ENCODE measurements at regions not wholly inside any gene's neighbourhood (a gene's known extent, or its start where the extent isn't known, plus 50 kb on each side); places are given as distances from the start of the nearest gene placed in this dataset.

GRCh38 chr2:34308140-34308539 is 709.0 kb upstream of the FAM98A start:
- Histone ChIP-seq H4K20me1 (ENCODE audit: control insufficient read depth, insufficient read depth, low read depth, low read length) (no peaks in the 10 kb centered on the region), H3K4me2 (ENCODE audit: low read length) (no peak overlapping the region), H3K79me2 (ENCODE audit: control insufficient read depth, low read length) (no peaks in the 10 kb centered on the region), H3K9me3 (ENCODE audit: control insufficient read depth, insufficient read depth, low read length) (no peaks in the 10 kb centered on the region), H3F3A (ENCODE audit: control insufficient read depth, insufficient read depth) (no peaks in the 10 kb centered on the region), H3K27ac (ENCODE audit: low read depth, low read length) (no peak overlapping the region), H3K4me3 (ENCODE audit: low read length) (no peak overlapping the region), H3K36me3 (ENCODE audit: control insufficient read depth, low read length) (no peaks in the 10 kb centered on the region), H3K9me2 (replicated peaks; ENCODE audit: control insufficient read depth, low read length) (no peaks in the 10 kb centered on the region), H3K27me3 (ENCODE audit: control insufficient read depth, low read length) (no peaks in the 10 kb centered on the region), H3K4me1 (ENCODE audit: control insufficient read depth, low read length) (no peaks in the 10 kb centered on the region)
- TF ChIP-seq, protein P1, sequence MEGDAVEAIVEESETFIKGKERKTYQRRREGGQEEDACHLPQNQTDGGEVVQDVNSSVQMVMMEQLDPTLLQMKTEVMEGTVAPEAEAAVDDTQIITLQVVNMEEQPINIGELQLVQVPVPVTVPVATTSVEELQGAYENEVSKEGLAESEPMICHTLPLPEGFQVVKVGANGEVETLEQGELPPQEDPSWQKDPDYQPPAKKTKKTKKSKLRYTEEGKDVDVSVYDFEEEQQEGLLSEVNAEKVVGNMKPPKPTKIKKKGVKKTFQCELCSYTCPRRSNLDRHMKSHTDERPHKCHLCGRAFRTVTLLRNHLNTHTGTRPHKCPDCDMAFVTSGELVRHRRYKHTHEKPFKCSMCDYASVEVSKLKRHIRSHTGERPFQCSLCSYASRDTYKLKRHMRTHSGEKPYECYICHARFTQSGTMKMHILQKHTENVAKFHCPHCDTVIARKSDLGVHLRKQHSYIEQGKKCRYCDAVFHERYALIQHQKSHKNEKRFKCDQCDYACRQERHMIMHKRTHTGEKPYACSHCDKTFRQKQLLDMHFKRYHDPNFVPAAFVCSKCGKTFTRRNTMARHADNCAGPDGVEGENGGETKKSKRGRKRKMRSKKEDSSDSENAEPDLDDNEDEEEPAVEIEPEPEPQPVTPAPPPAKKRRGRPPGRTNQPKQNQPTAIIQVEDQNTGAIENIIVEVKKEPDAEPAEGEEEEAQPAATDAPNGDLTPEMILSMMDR (IDR thresholded peaks at IDR 0.05; ENCODE audit: low read depth, low read length, poor library complexity, severe bottlenecking): no peak
- TF ChIP-seq EZH2phosphoT487 (IDR thresholded peaks at IDR 0.05; ENCODE audit: borderline replicate concordance, low read length): no peak

GRCh38 chr2:34307636-34308035 is 708.5 kb upstream of the FAM98A start:
- Histone ChIP-seq H3K27ac (ENCODE audit: low read depth, low read length) (no peak overlapping the region), H3K9me3 (ENCODE audit: control insufficient read depth, insufficient read depth, low read length) (no peaks in the 10 kb centered on the region), H3K4me1 (ENCODE audit: control insufficient read depth, low read length) (no peaks in the 10 kb centered on the region), H3K36me3 (ENCODE audit: control insufficient read depth, low read length) (no peaks in the 10 kb centered on the region), H3K4me3 (ENCODE audit: low read length) (no peak overlapping the region), H3K9me2 (replicated peaks; ENCODE audit: control insufficient read depth, low read length) (no peaks in the 10 kb centered on the region), H3K27me3 (ENCODE audit: control insufficient read depth, low read length) (no peaks in the 10 kb centered on the region), H4K20me1 (ENCODE audit: control insufficient read depth, insufficient read depth, low read depth, low read length) (no peaks in the 10 kb centered on the region), H3K79me2 (ENCODE audit: control insufficient read depth, low read length) (no peaks in the 10 kb centered on the region), H3K4me2 (ENCODE audit: low read length) (no peak overlapping the region), H3F3A (ENCODE audit: control insufficient read depth, insufficient read depth) (no peaks in the 10 kb centered on the region)
- no peak for TF ChIP-seq EZH2phosphoT487 (IDR thresholded peaks at IDR 0.05; ENCODE audit: borderline replicate concordance, low read length)
- TF ChIP-seq, protein P1 (IDR thresholded peaks at IDR 0.05; ENCODE audit: low read depth, low read length, poor library complexity, severe bottlenecking): no peak

- Histone ChIP-seq H3K36me3 (ENCODE audit: control insufficient read depth, low read length) (no peaks in the 10 kb centered on the region), H3K79me2 (ENCODE audit: control insufficient read depth, low read length) (no peaks in the 10 kb centered on the region), H4K20me1 (ENCODE audit: control insufficient read depth, insufficient read depth, low read depth, low read length) (no peaks in the 10 kb centered on the region), H3K9me3 (ENCODE audit: control insufficient read depth, insufficient read depth, low read length) (no peaks in the 10 kb centered on the region), H3K4me2 (ENCODE audit: low read length) (no peak overlapping the region), H3K27ac (ENCODE audit: low read depth, low read length) (no peak overlapping the region), H3K9me2 (replicated peaks; ENCODE audit: control insufficient read depth, low read length) (no peaks in the 10 kb centered on the region), H3K4me3 (ENCODE audit: low read length) (no peak overlapping the region), H3K27me3 (ENCODE audit: control insufficient read depth, low read length) (no peaks in the 10 kb centered on the region), H3K4me1 (ENCODE audit: control insufficient read depth, low read length) (no peaks in the 10 kb centered on the region), H3F3A (ENCODE audit: control insufficient read depth, insufficient read depth) (no peaks in the 10 kb centered on the region)
- TF ChIP-seq EZH2phosphoT487 (IDR thresholded peaks at IDR 0.05; ENCODE audit: borderline replicate concordance, low read length): no peak
- TF ChIP-seq, protein P1 (IDR thresholded peaks at IDR 0.05; ENCODE audit: low read depth, low read length, poor library complexity, severe bottlenecking): no peak
Measured at GRCh38 chr2:34306745-34307144, 707.6 kb upstream of the FAM98A start.

DNA sequence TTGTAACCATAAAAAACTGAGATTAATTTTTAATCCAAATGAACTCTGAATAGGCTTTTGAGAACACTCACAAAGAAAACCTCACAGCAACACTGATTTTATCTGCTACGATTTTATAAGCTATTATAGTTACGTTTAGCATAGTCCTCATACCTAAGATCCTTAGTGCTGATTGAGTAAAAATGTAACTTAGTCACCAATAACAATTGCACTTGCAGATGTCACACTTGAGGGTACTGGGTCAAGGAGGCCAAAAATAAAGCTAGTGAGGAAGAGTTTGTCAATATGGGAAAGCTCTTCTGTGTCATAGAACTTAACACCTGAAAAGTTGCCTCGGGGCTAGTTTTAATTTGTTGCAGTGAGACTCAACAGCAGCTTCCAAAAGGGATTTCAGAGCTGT is 706.5 kb upstream of the FAM98A start:
- Histone ChIP-seq H3K79me2 (ENCODE audit: control insufficient read depth, low read length) (no peaks in the 10 kb centered on the region), H3K9me3 (ENCODE audit: control insufficient read depth, insufficient read depth, low read length) (no peaks in the 10 kb centered on the region), H3K27me3 (ENCODE audit: control insufficient read depth, low read length) (no peaks in the 10 kb centered on the region), H3K4me3 (ENCODE audit: low read length) (no peak overlapping the region), H3F3A (ENCODE audit: control insufficient read depth, insufficient read depth) (no peaks in the 10 kb centered on the region), H3K27ac (ENCODE audit: low read depth, low read length) (no peak overlapping the region), H3K9me2 (replicated peaks; ENCODE audit: control insufficient read depth, low read length) (no peaks in the 10 kb centered on the region), H3K4me1 (ENCODE audit: control insufficient read depth, low read length) (no peaks in the 10 kb centered on the region), H3K36me3 (ENCODE audit: control insufficient read depth, low read length) (no peaks in the 10 kb centered on the region), H3K4me2 (ENCODE audit: low read length) (no peak overlapping the region), H4K20me1 (ENCODE audit: control insufficient read depth, insufficient read depth, low read depth, low read length) (no peaks in the 10 kb centered on the region)
- TF ChIP-seq, protein P1 (IDR thresholded peaks at IDR 0.05; ENCODE audit: low read depth, low read length, poor library complexity, severe bottlenecking): no peak
- no peak for TF ChIP-seq EZH2phosphoT487 (IDR thresholded peaks at IDR 0.05; ENCODE audit: borderline replicate concordance, low read length)
